Sigmoid colon (tissue), 6 donors: ENCODE measurements at regions not wholly inside any gene's neighbourhood (a gene's known extent, or its start where the extent isn't known, plus 50 kb on each side); places are given as distances from the start of the nearest gene placed in this dataset.

Experiments used
- DNase-seq: peaks from one replicate; pipeline ENCODE4 v3.0.0-alpha.2; 2019
- H3K27ac ChIP-seq, 4 donors: fragments of 200-600 bp; sonication (generic); one replicate each; pipeline ENCODE4 v1.5.1; 2016 to 2019; ENCODE audit warnings: mild to moderate bottlenecking in 1 of 4
- H3K27me3 ChIP-seq, 3 donors: fragments of 200-600 bp; sonication (generic); one replicate each; pipeline ENCODE4 v1.5.1; 2019; ENCODE audit warnings: mild to moderate bottlenecking in 1 of 3
- H3K36me3 ChIP-seq, 4 donors: fragments of 200-600 bp; sonication (generic); one replicate each; pipeline ENCODE4 v1.5.1; 2016 to 2019
- H3K4me1 ChIP-seq, 4 donors: fragments of 200-600 bp; sonication (generic); one replicate each; pipeline ENCODE4 v1.5.1; 2017 to 2019
- H3K4me3 ChIP-seq, 4 donors: fragments of 200-600 bp; sonication (generic); one replicate each; pipeline ENCODE4 v1.5.1; 2017 to 2019; ENCODE audit warnings: mild to moderate bottlenecking in 2 of 4, moderate library complexity in 1 of 4
- H3K9me3 ChIP-seq, 4 donors: fragments of 200-600 bp in 3 of 4; sonication (generic) in 3 of 4; one replicate each; pipeline versions ENCODE4 v1.5.1 to v1.6.1; 2013 to 2019
- EP300 ChIP-seq, 4 donors: sonication (generic); formaldehyde crosslinking; IDR thresholded peaks; one replicate each; pipeline ENCODE4 v1.6.1; 2017; ENCODE audit warnings: antibody characterized with exemption in 4 of 4
- POLR2A ChIP-seq, 2 donors: fragments of 450-650 bp; IDR thresholded peaks; one replicate each; pipeline ENCODE4 v1.6.1; 2016; ENCODE audit warnings: antibody characterized with exemption in 2 of 2, mild to moderate bottlenecking in 2 of 2, moderate library complexity in 2 of 2
- POLR2AphosphoS5 ChIP-seq, 4 donors: sonication (generic); formaldehyde crosslinking; IDR thresholded peaks; one replicate each; pipeline ENCODE4 v1.6.1; 2017; ENCODE audit warnings: antibody characterized with exemption in 4 of 4
- WGBS, 2 donors: extraction: QIAGEN DNeasy Blood & Tissue Kit; methylation state at CpG; one replicate each; pipeline ENCODE4 v1.1.7; 2013; 5-methylcytosine and 5-hydroxymethylcytosine counted together
- intact Hi-C: fragments of 100-400 bp; cut with DNase I; formaldehyde crosslinking; loops from one replicate; pipeline ENCODE4 v1.15.1; 2023
- TF ChIP-seq, protein P1 (sequence below), 4 experiments: fragments of 450-650 bp in 3 of 4; fragments of 200-600 bp in 1 of 4; IDR thresholded peaks; one replicate each; pipeline ENCODE4 v1.5.1; 2016 to 2019; ENCODE audit warnings: antibody characterized with exemption in 4 of 4, mild to moderate bottlenecking in 3 of 4, moderate library complexity in 2 of 4
- donor health status: healthy with polysubstance abuse.
- donor health status: healthy.

DNA sequence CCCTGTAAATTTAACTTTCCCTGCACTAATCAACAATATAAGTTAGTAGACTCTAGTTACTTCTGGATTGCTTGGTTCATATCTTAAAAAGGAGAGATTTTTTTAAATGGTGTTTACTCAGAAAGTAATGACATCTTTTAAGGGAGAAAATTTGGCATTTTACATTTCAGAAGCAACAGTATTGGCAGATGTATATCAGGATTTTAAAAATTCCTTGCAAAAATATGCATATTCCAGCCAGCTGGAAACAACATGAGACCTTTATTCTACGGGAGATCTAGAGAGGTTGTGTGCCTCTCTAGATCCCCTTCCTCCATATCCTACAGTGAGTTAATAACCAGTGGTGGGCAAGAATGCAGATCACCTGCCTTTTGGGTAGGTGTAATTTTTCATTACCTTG is 848.2 kb downstream of the USP25 start:
- Histone ChIP-seq H3K4me3 (no peak overlapping the region), H3K27me3 (no peaks in the 10 kb centered on the region), H3K9me3 (no peaks in the 10 kb centered on the region), H3K36me3 (no peaks in the 10 kb centered on the region), H3K27ac (no peak overlapping the region), H3K4me1 (peaks cover 0 to 24% (median 19%) of the 10 kb centered on the region in 4 donors)
- intact Hi-C loops, result no loop called here
- DNase-seq, result no peak
- TF ChIP-seq, protein P1, sequence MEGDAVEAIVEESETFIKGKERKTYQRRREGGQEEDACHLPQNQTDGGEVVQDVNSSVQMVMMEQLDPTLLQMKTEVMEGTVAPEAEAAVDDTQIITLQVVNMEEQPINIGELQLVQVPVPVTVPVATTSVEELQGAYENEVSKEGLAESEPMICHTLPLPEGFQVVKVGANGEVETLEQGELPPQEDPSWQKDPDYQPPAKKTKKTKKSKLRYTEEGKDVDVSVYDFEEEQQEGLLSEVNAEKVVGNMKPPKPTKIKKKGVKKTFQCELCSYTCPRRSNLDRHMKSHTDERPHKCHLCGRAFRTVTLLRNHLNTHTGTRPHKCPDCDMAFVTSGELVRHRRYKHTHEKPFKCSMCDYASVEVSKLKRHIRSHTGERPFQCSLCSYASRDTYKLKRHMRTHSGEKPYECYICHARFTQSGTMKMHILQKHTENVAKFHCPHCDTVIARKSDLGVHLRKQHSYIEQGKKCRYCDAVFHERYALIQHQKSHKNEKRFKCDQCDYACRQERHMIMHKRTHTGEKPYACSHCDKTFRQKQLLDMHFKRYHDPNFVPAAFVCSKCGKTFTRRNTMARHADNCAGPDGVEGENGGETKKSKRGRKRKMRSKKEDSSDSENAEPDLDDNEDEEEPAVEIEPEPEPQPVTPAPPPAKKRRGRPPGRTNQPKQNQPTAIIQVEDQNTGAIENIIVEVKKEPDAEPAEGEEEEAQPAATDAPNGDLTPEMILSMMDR (IDR thresholded peaks at IDR 0.05), result no peak
- TF ChIP-seq POLR2A (IDR thresholded peaks at IDR 0.05), result no peak
- TF ChIP-seq POLR2AphosphoS5 (IDR thresholded peaks at IDR 0.05), result no peak
- WGBS, 2 donors, result 90 to 93% methylated on average over 1 of the region's 1 CpG

DNA sequence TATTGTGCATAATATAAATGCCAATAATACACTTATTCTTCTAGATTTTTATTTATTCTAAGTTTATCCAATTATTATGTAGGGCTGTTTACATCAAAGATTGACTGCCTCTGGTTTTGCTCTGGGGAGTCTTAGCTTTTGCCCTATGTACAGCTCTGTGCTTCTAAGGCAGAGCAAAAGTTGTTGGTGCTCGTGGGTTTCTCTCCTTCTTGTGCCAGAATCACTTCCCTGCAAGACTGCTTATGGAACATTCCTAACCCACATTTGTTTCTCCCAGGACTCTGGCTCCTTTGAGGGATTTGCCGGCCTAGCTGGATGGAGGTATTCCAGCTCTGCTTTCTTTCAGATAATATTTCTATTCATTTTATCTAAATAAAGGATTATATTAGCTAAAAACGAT is 849.1 kb downstream of the USP25 start:
- H3K9me3 ChIP-seq, result no peaks in the 10 kb centered on the region
- H3K27ac ChIP-seq, result peak overlapping the region; percentile 16 to 66 (median 48)
- no peak for DNase-seq
- no peak overlapping the region for H3K4me3 ChIP-seq
- TF ChIP-seq EP300 (IDR thresholded peaks at IDR 0.05) (no peak), POLR2AphosphoS5 (IDR thresholded peaks at IDR 0.05) (no peak), POLR2A (IDR thresholded peaks at IDR 0.05) (no peak)
- TF ChIP-seq, protein P1 (IDR thresholded peaks at IDR 0.05), result no peak
- intact Hi-C loops, result no loop called here
- H3K27me3 ChIP-seq, result no peaks in the 10 kb centered on the region
- 67% methylated on average over 3 of the region's 3 CpGs for WGBS, 2 donors
- no peaks in the 10 kb centered on the region for H3K36me3 ChIP-seq
- H3K4me1 ChIP-seq, result peaks cover 0 to 24% (median 19%) of the 10 kb centered on the region in 4 donors

DNA sequence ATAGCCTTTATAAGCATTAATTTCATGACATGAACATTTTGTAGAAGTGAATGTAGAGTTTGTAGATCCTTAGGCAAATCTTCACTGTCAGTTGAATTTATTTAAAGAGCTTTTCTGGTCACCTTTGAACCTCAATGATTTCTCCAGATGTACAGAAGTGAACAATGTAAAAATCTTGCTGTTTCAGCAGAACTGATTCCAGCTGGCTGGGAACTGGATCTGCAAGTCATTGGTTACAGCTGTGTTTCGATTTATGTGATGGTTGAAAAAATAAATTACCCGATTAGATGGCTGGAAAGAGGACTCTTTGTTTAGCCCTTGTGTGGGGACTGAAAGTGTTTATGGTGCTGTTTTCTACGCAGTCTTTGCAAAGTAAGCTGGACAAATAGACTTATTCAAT is 849.8 kb downstream of the USP25 start:
- H3K36me3 ChIP-seq, result no peaks in the 10 kb centered on the region
- intact Hi-C loops, result no loop called here
- peak overlapping the region in 1 of 4 donors; percentile 13 for H3K4me3 ChIP-seq
- no peaks in the 10 kb centered on the region for H3K27me3 ChIP-seq
- H3K27ac ChIP-seq, result peak overlapping the region; percentile 16 to 66 (median 48)
- peaks cover 0 to 24% (median 19%) of the 10 kb centered on the region in 4 donors for H3K4me1 ChIP-seq
- 35 to 56% methylated on average over 3 of the region's 3 CpGs for WGBS, 2 donors
- DNase-seq, result no peak
- H3K9me3 ChIP-seq, result no peaks in the 10 kb centered on the region
- TF ChIP-seq POLR2A (IDR thresholded peaks at IDR 0.05), result no peak
- TF ChIP-seq, protein P1 (IDR thresholded peaks at IDR 0.05), result no peak
- no peak for TF ChIP-seq EP300 (IDR thresholded peaks at IDR 0.05)
- TF ChIP-seq POLR2AphosphoS5 (IDR thresholded peaks at IDR 0.05), result no peak

DNA sequence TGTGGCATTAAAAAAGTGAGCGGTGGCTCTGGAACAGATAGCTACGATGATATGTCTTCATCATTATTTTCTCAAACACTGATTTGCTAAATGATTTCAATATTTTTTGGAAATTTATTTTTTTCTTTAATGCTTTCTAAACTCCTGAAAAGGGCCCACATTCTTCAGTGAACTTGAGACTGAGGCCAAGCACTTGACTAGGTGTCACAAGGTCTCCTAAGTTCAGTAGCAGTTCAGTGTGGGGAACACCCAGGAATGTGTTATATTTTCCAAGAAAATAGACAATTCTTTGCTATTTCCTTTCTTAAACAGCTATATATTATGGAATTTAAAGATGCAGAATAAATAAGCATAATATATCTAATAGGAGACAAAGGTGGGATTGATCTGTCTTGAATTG is 850.9 kb downstream of the USP25 start:
- 88 to 96% methylated on average over 2 of the region's 2 CpGs for WGBS, 2 donors
- H3K27ac ChIP-seq, result peak overlapping the region in 1 of 4 donors; percentile 66
- H3K4me1 ChIP-seq, result peaks cover 0 to 24% (median 19%) of the 10 kb centered on the region in 4 donors
- intact Hi-C loops, result loop anchor here (10.0 kb wide), 1 partner anchor 46 kb away; no protein-coding TSS in a partner anchor
- H3K4me3 ChIP-seq, result no peak overlapping the region
- no peak for DNase-seq
- no peaks in the 10 kb centered on the region for H3K9me3 ChIP-seq
- H3K36me3 ChIP-seq, result no peaks in the 10 kb centered on the region
- TF ChIP-seq EP300 (IDR thresholded peaks at IDR 0.05) (no peak), POLR2AphosphoS5 (IDR thresholded peaks at IDR 0.05) (no peak), POLR2A (IDR thresholded peaks at IDR 0.05) (no peak)
- TF ChIP-seq, protein P1 (IDR thresholded peaks at IDR 0.05), result no peak
- no peaks in the 10 kb centered on the region for H3K27me3 ChIP-seq

DNA sequence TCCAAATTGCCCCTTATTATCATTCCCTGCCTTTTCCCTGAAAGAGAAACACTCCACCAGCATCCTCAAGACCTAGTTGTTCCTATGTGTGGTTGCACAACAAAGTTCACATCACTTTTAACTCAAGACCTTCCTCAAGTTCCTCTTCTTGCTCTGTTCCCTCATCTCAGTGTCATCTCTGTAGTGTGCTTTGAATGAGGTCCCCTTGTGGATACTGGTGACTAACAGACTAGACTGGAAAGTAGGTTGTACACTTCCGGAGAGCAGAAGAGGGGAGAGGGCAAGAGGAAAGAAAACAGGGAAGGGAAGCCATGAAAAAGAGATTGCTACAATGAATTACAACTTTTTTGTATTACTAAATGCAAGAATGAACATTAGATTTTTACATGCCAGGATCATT is 853.8 kb downstream of the USP25 start:
- intact Hi-C loops, result loop anchor here (10.0 kb wide), 1 partner anchor 49 kb away; no protein-coding TSS in a partner anchor
- Histone ChIP-seq H3K27ac (no peak overlapping the region), H3K9me3 (no peaks in the 10 kb centered on the region), H3K36me3 (no peaks in the 10 kb centered on the region), H3K27me3 (no peaks in the 10 kb centered on the region), H3K4me1 (peaks cover 0 to 48% (median 31%) of the 10 kb centered on the region in 4 donors), H3K4me3 (no peak overlapping the region)
- TF ChIP-seq POLR2AphosphoS5 (IDR thresholded peaks at IDR 0.05) (no peak), EP300 (IDR thresholded peaks at IDR 0.05) (no peak), POLR2A (IDR thresholded peaks at IDR 0.05) (no peak)
- TF ChIP-seq, protein P1 (IDR thresholded peaks at IDR 0.05), result no peak
- 78 to 94% methylated on average over 1 of the region's 1 CpG for WGBS, 2 donors
- DNase-seq, result no peak
